GM21447 (cell line): ENCODE measurements at regions not wholly inside any gene's neighbourhood (a gene's known extent, or its start where the extent isn't known, plus 50 kb on each side); places are given as distances from the start of the nearest gene placed in this dataset.
"Not testable (repeated sequence)": the region's sequence is repeated elsewhere in the genome, so short reads cannot be mapped to it uniquely, and the experiment has no call there.

Source experiments
- ATAC-seq: cut with Tn5 transposase; IDR thresholded peaks from one replicate; pipeline ENCODE4 v1.9.1; 2021; ENCODE audit not compliant: unreplicated experiment

DNA sequence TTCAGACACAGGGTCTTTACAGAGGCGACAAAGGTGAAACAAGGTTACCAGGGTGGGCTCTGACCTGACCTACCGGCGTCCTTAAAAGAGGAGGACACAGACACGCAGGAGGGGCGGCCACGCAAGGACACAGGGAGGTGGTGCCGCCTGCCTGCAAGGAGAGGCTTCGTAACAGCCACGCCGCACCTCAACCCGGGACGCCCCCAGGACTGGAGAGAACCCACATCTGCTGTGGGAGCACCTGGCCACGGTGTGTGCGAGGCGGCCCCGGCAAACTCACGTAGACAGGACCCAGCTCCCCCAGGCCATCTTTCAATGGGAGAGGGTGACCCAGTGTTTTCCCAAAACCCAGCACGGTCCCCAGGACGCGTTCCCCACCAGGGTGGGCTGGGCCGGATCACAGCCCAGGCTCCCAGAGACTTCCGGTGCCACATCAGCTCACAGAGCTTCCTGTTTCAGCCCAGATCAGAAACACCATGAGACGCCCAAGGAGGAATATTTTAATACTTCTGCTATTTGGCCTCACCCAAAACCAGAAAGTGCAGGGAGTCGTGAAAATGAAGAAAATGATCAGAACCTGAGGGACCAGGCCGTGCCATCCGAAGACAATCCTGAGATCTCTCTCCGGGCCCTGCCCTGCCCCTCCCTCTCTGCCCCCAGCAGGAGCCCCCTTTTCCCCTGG, 5417.4 kb upstream of the TPTE start:
- not testable (repeated sequence) for ATAC-seq

DNA sequence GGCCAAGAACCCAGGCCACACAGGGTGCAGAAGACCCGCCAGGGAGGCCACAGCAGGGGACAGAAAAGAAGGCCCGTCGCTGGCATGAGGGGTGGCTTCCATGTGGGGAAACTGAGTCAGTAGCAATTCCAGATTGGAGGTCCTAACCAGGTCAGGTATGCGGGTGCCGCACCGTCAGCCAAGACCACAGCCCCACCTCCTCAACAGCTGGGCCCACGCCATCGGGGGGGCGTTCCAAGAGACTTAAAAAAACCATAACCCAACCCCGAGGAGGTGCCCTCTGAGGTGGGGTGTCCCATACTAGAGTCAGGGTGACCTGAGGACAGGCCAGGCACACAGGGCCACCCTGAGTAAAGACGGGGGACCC, 5416.8 kb upstream of the TPTE start:
- not testable (repeated sequence) for ATAC-seq

DNA sequence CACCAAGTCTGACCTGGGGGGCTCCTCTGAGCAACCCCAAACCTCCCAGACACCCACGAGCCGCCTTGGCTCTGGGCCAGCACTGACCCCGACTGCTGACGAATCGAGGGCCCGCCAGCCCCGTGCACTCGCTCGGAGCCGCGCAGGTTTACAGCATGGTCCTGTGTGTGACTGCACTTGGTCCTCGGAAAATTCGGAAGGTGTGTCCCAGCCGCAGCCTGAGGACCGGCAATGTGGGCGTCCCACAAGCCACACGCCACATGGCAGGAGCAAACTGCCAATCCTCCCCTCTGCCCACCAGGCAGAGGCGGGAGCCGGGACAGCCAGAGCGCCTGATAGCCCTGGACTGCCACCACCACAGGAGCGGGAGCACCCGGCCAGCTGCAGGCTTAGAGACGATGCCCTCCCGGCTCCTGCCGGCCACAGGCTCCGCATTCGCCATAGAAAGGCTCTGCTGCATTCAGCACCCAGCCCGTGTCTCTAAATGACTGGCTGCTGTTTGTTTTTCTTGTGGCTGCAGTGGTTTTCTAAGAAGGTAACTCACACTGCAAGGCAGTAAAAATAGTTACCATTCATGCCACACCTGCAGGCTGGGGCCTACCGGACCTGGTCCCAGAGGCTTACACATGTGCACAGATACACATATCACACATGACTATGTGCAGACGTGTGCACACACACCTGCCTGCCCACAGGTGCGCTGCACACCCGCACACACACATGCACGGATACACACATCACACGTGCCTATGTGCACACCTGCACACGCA, 5415.3 kb upstream of the TPTE start:
- ATAC-seq = peak; percentile 34

DNA sequence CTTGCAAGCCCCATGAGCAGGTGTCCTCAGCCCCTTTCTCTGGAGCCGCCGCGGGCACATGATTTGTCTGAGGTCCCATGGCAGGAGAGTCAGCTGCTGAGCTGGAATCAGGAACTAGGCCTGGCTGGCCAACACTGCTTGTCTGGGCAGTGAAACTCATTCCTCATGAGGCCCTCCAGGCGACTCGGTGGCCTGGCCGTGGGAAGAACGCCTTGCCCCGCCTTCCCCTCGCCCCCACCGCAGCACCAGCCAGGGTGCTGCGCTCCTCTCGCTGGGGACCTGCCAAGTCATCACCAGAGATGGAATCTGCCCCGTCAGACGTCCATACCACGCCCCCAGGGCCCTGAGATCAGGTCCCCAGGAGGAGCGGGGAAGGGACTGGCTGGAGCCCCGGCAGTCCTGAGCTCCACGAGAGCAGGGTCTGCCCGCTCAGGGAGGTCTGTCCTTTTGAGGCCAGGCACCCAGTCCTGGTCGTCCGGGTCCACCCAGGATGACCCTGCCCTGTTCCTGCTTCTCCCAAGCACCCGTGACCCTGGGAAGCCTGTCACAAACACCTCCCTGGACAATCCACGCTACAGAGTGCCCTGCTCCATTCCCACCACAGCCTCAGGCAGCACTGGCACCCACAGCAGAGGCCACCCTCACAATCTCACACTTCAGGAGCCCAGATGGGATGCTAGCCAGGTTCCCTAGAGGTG, 5414.5 kb upstream of the TPTE start:
- peak; percentile 36 for ATAC-seq

DNA sequence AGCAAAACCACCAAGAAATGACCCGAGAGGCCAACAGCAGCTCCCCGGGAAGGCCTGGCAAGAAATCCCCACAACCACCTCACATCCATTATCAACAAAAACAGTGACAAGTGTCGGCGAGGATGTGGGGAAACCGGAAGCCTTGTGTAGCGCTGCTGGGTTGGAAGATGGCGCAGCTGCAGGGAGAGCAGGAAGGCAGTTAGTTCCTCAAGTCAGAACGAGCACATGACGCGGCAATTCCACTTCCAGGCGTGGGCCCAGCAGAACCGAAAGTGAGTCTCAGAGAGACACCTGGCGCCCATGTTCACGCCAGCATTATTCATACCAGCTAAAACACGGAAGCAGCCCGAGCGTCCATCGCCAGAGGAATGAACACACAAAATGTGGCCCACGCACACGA, 5413.7 kb upstream of the TPTE start:
- not testable (repeated sequence) for ATAC-seq

DNA sequence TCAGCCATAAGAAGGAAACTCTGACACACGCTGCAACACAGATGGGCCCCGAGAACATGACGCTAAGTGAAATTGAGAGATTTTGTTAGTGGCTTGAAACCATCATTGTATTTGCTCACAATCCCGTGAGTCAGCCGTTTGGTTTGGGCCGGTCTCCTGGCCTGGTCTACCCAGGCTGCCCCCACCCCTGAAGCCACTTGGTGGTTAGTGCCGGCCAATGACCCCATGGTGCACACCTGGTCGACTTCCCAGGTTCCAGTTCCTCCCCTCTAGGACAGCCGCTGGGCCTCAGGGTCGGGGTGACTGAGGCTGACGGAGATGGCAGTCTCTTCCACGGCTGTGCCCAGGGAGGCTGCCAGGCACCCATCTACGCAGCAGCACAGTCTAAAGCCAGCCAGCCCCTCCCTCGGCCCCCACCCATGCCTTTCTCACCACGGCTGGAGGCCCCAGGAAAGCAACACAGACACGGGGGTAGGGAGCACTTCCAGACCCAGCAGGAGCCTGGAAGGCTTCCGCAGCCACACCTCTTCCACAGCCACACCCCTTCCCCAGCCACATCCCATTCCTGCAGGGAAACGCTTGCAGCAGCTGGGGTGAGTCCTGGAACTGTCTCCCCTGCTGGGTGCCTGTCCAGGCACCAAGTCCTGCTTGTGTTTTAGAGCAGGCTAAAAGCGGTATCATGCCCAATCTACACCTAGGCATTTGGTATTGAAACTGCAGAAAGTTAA, 5413.2 kb upstream of the TPTE start:
- ATAC-seq = not testable (repeated sequence)

DNA sequence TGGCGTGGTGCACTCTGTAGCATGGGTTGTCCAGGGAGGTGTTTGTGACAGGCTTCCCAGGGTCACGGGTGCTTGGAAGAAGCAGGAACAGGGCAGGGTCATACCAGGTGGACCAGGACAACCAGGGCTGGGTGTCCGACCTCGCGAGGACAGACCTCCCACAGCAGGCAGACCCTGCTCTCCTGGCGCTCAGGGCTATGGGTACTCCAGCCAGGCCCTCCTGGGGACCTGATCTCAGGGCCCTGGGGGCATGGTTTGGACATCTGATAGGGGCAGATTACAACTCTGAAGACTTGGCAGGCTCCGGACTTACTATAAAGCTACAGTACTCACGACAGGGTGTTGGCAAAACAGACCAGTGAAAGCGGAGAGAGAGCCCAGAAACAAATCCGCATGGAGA, 5410.2 kb upstream of the TPTE start:
- ATAC-seq = not testable (repeated sequence)

DNA sequence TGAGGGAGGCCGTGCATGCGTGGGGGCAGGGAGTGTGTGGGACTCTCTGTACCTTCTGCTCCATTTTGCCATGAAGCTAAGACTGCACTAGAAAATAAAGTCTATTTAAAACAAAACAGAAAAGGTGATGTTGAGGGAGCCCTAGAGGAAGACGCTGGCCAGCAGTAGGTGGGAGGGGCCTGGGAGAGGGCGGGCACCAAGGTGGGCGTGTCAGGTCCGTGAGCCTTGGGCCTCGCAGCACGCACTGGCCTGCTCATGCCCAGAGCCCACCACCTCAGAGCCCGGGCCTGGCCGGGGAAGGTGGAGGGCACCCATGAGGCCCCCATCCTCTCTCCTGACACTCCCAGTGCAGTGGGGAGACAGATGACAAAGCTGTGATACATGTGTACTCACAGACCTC, 5408.3 kb upstream of the TPTE start:
- not testable (repeated sequence) for ATAC-seq

DNA sequence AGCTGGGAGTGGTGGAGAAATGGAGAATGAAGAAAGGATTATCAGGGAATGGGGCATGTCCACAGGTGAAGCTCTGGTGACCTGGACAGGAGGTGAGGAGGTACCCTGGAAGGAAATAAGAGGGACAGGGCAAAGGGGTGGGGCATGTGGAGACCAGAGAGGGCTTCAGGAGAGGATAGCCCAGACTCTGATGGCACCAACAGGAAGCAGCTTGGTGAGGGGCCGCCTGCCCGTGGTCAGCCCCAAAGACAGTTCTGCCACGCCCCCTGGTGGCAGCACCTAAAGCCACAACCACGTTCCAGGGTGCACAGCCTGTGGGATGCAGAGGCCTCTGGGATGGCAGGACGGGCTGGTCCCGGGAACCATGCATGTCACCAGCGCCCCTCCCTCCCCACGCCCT, 5406.9 kb upstream of the TPTE start:
- not testable (repeated sequence) for ATAC-seq

DNA sequence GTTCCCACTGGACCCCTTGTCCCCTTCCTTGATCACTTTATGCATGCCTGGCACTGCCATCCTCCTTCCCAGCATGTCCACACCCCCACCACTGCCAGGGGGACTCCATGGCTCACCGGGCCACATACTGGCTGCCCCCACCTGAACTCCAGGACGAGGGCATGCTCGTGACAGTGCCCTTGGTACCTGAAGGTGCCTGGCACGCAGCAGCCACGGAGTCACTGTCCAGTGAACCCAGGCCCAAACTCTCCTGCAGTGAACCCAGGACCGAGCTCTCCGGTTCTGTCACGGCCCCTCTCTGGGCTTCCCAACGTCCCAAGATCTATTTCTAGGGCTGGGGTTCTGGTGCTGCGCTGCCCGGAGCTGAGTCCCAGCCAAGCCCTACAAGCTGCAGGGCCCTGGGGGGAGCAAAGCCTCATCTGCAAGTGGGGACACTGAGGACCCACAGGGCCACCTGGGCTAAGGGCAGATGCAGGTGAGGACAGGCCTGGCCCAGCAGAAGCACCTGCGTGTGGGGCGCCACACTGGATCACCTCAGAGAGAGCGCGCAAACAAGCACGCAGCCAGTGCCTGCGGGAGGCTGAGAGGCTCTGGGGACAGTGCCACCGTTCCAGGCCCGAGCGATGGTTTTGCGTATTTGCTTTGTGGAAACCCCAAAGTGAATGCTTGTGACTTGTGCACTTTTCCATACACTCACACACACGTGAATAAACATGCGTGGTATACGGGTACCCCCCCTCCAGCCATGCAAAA, 5406.3 kb upstream of the TPTE start:
- not testable (repeated sequence) for ATAC-seq

DNA sequence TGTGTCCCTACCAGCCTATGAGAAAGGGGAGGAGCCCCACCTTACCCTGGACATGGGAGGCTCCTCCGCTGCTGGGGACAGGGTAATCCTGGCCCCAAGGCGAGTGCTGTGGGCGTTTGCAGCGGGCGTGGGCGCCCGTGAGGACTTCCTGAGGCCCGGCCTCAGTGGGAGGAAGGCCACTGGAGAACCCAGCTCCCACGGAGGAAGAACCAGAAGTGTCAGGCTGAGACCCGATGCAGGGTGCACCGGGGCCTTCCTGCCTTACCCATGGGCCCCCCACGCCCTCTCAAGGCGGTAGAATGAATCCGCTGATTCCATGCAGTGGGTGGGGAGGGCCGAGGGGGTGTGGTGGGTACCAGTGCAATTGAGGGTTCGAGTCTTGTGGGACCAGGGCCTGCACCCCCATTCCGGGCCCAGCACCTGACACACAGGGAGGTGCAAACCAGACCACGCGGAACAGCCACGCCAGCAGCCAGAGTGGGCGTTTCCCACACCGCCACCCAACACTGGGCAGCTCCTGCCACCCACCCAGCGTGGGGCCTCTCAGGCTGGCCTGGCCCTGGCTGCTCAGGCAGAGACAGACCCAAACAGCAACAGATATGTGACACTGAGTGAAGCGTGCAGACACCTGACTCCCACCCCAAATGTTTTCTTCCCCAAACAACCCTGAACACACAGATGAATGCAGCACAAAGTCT, 5405.6 kb upstream of the TPTE start:
- ATAC-seq = not testable (repeated sequence)

DNA sequence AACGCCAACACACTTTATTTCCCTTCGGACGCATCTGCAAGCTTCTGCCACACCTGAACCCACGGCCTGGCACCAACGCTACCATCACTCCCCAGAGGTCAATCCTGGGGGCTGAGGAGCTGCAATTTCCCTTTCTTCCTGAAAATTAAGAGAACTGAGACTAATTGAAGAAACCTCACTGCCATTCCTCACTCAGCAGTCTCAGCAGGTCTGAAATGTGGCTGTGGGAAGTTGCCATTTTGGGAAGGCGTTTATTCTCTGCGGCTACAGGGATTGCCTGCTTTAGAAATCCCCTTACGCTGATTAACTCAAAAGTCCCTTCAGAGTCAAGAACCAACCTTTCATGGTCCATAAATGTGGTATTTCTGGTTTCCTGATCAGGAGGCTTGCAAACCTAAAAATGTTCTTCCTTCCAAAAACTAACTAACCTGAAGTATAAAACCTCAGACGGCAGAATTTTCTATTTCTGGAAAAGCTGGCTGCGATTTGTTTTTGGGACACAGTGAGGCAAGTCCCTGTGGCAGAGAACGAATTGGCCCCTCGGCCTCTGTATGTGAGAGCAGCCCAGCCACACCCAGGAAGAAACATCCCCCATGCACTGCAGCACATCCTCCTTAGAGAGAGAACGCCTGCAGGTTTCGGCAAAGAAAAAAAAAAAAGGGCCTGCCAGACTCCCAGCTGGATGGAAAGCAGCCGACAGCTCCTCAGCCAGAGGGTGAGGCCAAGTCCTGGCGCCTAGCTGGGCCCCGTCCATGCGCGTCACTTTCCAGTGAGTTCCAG, 5404.8 kb upstream of the TPTE start:
- ATAC-seq = not testable (repeated sequence)

DNA sequence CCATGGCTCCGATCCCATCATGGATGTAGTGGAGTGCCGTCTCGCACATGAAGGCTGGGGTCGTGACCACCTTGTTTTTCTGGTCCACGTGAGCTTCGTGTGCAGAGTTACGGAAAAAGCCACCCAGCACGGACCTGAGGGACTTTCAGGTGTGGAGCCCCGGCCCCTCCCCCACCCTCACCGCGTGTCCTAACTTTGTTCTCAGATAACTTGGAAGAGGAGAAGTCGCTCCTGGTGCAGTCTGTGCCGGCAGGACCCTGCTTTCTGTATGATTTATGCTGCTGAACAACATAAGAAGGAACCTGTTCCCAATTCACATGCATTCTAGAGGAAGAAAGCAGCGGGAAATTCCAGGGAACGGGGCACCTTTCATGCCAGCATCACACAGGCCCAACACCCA, 5404.2 kb upstream of the TPTE start:
- ATAC-seq = not testable (repeated sequence)

DNA sequence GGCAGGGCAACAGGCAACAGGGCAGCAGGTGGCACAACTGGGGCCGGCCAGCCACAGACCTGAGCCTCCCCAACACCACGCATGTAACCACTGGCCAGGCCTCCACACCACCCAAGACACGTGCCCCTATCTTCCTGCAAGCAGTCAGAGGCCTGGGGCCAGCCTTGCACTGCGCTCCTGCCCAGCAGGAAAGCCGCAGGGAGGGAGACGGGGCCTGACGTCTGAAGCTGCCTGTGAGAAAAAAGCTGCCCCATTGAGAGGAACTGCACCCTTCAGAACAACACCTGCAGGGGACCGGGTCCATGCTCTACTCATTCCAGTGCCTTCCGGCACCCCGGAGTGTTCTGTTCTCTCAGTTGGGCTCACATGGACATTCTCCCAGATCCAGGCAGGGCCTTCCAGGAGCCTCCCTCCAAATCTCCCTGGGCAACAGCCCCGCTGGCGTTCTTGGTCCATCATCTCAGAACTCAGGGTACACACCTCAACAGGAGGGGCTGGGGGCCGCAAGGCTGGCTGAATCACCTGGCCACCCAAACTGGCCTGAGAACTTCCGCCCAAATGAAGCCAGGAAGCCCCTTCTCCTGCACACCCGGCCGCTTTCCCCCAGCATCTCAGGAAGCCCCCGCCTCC, 5403.6 kb upstream of the TPTE start:
- ATAC-seq = not testable (repeated sequence)

DNA sequence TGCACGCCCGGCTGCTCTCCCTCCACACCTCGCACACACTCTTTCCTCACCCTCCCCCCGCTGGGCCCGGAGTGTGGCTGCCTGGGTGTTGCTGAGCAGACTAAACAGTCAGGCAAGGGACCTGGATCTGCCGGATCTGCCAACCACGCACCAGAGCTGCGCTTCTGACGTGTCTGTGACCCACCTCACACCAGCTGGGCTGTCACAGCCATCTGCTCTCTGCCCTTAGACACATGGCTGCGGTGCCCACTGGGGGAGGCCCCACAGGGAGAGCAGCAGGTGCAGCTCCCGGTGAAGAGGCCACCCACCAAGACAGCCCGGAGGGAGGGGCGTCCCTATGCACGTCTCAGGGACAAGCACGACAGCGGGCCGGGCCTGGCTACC, 5403.1 kb upstream of the TPTE start:
- not testable (repeated sequence) for ATAC-seq

DNA sequence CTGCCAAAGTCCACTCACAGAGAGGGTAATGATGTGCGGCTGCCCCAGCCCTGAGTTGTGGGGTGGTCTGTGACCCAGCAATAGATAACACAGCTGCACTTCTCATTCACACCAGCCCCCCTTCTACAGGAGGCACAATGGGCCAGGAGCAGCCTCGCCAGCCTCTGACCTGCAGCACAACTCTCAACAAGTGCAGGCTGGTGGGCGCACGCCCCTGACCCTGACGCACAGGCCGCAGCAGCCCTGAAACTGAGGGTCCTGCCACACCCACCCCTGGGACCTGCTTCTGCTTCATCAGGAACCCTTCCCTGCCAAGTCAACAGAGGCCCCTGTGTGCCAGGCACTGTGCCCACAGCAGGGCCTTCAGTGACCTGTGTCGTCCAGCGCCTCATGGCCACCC, 5402.2 kb upstream of the TPTE start:
- not testable (repeated sequence) for ATAC-seq

DNA sequence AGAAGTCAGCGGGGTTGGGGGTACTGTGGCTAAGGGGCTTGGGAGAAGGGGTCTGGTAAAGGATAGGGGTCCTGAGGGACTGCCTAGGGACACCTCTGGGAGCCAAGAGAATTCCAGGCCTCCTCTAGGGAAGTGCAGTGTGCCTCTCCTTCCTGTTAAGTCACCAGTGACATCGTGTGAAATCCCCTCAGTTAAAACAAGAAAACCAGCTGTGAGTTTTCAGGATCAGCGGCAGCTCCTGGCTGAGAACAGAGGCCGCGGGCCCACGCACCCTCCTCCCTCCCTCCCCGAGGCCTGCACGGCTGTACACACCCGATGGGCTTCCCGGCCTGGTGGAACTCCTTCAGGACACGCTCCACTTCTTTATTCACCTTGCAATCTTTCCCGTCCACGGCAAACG, 5400.0 kb upstream of the TPTE start:
- not testable (repeated sequence) for ATAC-seq

DNA sequence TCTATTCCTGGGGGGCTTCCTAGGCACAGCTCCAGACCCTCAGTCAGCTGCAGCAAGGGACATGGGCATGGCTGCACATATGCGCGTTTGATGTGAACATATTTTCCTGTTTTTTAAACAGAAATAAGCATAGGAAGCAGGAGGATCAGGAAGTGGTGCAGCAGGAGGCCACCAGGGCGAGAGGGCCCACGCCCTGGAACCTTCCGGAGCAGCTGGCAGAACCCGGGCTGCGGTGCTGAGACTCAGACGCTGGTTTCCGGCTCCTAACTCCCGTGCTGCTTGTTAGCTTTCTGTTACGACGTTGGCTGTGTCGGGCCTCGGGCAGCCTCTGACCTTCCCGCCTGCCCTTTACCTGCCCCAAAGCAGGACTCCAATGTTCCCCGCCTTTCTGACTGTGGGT, 5399.5 kb upstream of the TPTE start:
- not testable (repeated sequence) for ATAC-seq

DNA sequence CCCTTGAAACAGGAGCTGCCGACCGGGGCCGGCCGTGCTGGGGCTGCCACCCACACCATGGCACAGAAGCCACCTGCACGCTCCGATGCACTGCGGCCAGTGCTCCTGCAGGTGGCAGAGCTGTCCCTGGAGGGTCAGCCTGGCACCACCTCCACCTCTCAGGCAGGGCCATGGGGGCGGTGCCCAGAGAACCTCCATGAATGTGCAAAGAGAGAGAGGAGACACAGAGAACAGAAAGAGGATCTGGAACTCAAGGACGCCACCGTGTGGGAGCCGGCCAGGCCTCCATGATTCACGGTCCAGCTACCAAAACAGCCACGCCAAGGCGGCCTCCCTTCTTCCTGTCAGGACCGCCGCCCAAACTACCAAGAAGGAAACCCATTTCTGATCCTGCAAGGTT, 5397.7 kb upstream of the TPTE start:
- ATAC-seq = not testable (repeated sequence)
